HL-60 (cell line): ENCODE measurements at regions not wholly inside any gene's neighbourhood (a gene's known extent, or its start where the extent isn't known, plus 50 kb on each side); places are given as distances from the start of the nearest gene placed in this dataset.

Experiments used
- DNase-seq, 2 experiments: peaks; one replicate each; pipeline ENCODE4 v3.0.0-alpha.2; 2010 to 2020; ENCODE audit warnings: low read depth in 1 of 2, low spot score in 1 of 2
- H3K27ac ChIP-seq: fragments of 250-450 bp; sonication (Bioruptor Pico); replicated peaks from 2 replicates; pipeline ENCODE4 v1.5.1; 2020; ENCODE audit warnings: mild to moderate bottlenecking, moderate library complexity
- H3K27me3 ChIP-seq: fragments of 250-450 bp; sonication (Bioruptor Pico); 2 replicates; pipeline ENCODE4 v1.5.1; 2021; ENCODE audit warnings: mild to moderate bottlenecking, moderate library complexity; ENCODE audit not compliant: insufficient read depth, poor library complexity, severe bottlenecking
- H3K4me3 ChIP-seq: replicated peaks from 2 replicates; pipeline ENCODE4 v1.5.1; 2011; ENCODE audit warnings: mild to moderate bottlenecking, control low read depth, low read length; ENCODE audit not compliant: insufficient read depth
- CTCF ChIP-seq: IDR thresholded peaks from one replicate; pipeline ENCODE4 v1.5.1; 2011; ENCODE audit warnings: low read length, control low read depth, inconsistent platforms; ENCODE audit not compliant: insufficient read depth
- GABPA ChIP-seq: IDR thresholded peaks from 2 replicates; pipeline ENCODE4 v1.6.1; 2012; ENCODE audit warnings: low read depth
- POLR2AphosphoS5 ChIP-seq: IDR thresholded peaks from 2 replicates; pipeline ENCODE4 v1.6.1; 2012; ENCODE audit warnings: low read depth
- SPI1 ChIP-seq: IDR thresholded peaks from 2 replicates; pipeline ENCODE4 v1.6.1; 2012; ENCODE audit warnings: low read depth, mild to moderate bottlenecking, borderline replicate concordance
- TF ChIP-seq, protein P1 (sequence below): IDR thresholded peaks from 2 replicates; pipeline ENCODE4 v1.6.1; 2012; ENCODE audit warnings: low read depth; ENCODE audit not compliant: insufficient replicate concordance

- Histone ChIP-seq H3K27me3 (no peaks in the 10 kb centered on the region), H3K27ac (no peak overlapping the region), H3K4me3 (no peak overlapping the region)
- TF ChIP-seq CTCF (no peak), SPI1 (no peak)
- TF ChIP-seq, protein P1, sequence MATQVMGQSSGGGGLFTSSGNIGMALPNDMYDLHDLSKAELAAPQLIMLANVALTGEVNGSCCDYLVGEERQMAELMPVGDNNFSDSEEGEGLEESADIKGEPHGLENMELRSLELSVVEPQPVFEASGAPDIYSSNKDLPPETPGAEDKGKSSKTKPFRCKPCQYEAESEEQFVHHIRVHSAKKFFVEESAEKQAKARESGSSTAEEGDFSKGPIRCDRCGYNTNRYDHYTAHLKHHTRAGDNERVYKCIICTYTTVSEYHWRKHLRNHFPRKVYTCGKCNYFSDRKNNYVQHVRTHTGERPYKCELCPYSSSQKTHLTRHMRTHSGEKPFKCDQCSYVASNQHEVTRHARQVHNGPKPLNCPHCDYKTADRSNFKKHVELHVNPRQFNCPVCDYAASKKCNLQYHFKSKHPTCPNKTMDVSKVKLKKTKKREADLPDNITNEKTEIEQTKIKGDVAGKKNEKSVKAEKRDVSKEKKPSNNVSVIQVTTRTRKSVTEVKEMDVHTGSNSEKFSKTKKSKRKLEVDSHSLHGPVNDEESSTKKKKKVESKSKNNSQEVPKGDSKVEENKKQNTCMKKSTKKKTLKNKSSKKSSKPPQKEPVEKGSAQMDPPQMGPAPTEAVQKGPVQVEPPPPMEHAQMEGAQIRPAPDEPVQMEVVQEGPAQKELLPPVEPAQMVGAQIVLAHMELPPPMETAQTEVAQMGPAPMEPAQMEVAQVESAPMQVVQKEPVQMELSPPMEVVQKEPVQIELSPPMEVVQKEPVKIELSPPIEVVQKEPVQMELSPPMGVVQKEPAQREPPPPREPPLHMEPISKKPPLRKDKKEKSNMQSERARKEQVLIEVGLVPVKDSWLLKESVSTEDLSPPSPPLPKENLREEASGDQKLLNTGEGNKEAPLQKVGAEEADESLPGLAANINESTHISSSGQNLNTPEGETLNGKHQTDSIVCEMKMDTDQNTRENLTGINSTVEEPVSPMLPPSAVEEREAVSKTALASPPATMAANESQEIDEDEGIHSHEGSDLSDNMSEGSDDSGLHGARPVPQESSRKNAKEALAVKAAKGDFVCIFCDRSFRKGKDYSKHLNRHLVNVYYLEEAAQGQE, result no peak
- DNase-seq, result no peak
Measured at GRCh38 chr13:40420160-40420740, 246.2 kb downstream of the FOXO1 start.

DNA sequence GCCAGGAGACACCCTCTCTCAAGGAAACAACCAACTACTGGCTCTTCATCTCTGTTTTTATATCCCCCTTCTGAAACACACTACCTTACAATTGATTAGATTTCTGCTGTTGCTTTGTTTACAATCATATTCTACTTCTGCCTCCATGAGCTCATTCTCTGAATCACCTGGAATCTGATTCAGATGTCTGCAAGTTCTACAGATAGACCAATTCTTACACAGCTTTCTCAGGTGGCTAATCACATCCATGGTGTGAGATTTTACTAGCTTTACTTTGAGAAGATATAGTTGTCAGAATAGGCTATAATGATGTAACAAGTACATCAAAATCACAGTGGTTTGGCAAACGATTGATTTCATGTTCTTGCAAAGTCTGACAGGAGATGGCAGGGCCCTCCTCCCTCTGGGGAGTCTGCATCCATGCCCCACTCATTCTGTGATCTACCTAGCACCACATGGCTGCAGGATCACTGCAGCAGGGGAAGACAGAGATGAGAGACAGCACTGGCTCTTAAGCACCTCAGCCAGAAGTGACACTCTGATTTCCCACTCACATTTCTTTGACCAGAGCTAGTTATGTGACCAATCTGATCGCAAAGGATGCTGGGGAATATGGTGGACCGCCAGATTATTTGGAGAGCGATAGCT, 243.7 kb downstream of the FOXO1 start:
- no peak overlapping the region for H3K27ac ChIP-seq
- no peak overlapping the region for H3K4me3 ChIP-seq
- TF ChIP-seq CTCF (no peak), GABPA (no peak)
- TF ChIP-seq, protein P1, result no peak
- DNase-seq, result no peak
- no peaks in the 10 kb centered on the region for H3K27me3 ChIP-seq

GRCh38 chr13:40428354-40428753, 238.1 kb downstream of the FOXO1 start:
- H3K27me3 ChIP-seq, result no peaks in the 10 kb centered on the region
- DNase-seq, result no peak
- TF ChIP-seq CTCF (no peak), SPI1 (no peak), GABPA (no peak), POLR2AphosphoS5 (no peak)
- TF ChIP-seq, protein P1, result no peak
- no peak overlapping the region for H3K4me3 ChIP-seq
- no peak overlapping the region for H3K27ac ChIP-seq
